ENCODE measurements at regions not wholly inside any gene's neighbourhood (a gene's known extent, or its start where the extent isn't known, plus 50 kb on each side); places are given as distances from the start of the nearest gene placed in this dataset.

- DNase-seq, result no peak
These were observed 337.4 kb upstream of the LYPLAL1 start for GRCh38 chr1:218836264-218836663.

- DNase-seq, result no peak
These were observed 336.6 kb upstream of the LYPLAL1 start for GRCh38 chr1:218837051-218837450.

- no peak for DNase-seq
These were observed 328.1 kb upstream of the LYPLAL1 start for GRCh38 chr1:218845589-218845988.

- no peak for DNase-seq
These were observed 327.5 kb upstream of the LYPLAL1 start for GRCh38 chr1:218846181-218846580.

- DNase-seq, result no peak
These were observed 326.4 kb upstream of the LYPLAL1 start for GRCh38 chr1:218847089-218847768.

- no peak for DNase-seq
These were observed 325.7 kb upstream of the LYPLAL1 start for GRCh38 chr1:218848009-218848408.

- no peak for DNase-seq
These were observed 323.3 kb upstream of the LYPLAL1 start for GRCh38 chr1:218850367-218850766.

GRCh38 chr1:218851586-218851985, 322.1 kb upstream of the LYPLAL1 start:
- DNase-seq, result no peak

GRCh38 chr1:218852527-218852926, 321.2 kb upstream of the LYPLAL1 start:
- DNase-seq, result no peak

- no peak for DNase-seq
These were observed 309.7 kb upstream of the LYPLAL1 start for GRCh38 chr1:218863987-218864386.

- DNase-seq, result no peak
These were observed 308.1 kb upstream of the LYPLAL1 start for GRCh38 chr1:218865591-218865990.

- DNase-seq, result no peak
These were observed 307.2 kb upstream of the LYPLAL1 start for GRCh38 chr1:218866507-218866906.

GRCh38 chr1:218867066-218867465, 306.6 kb upstream of the LYPLAL1 start:
- no peak for DNase-seq

- no peak for DNase-seq
These were observed 305.6 kb upstream of the LYPLAL1 start for GRCh38 chr1:218867941-218868626.

GRCh38 chr1:218869276-218869675, 304.4 kb upstream of the LYPLAL1 start:
- DNase-seq, result no peak

- DNase-seq, result no peak
These were observed 301.7 kb upstream of the LYPLAL1 start for GRCh38 chr1:218872026-218872425.

GRCh38 chr1:218872928-218873327, 300.8 kb upstream of the LYPLAL1 start:
- DNase-seq, result no peak

- no peak for DNase-seq
These were observed 299.4 kb upstream of the LYPLAL1 start for GRCh38 chr1:218874313-218874712.

- no peak for DNase-seq
These were observed 298.8 kb upstream of the LYPLAL1 start for GRCh38 chr1:218874801-218875400.

GRCh38 chr1:218878369-218878768, 295.3 kb upstream of the LYPLAL1 start:
- DNase-seq, result no peak

GRCh38 chr1:218880484-218881060, 293.1 kb upstream of the LYPLAL1 start:
- DNase-seq, result no peak

GRCh38 chr1:218882454-218882853, 291.2 kb upstream of the LYPLAL1 start:
- no peak for DNase-seq

- no peak for DNase-seq
These were observed 287.4 kb upstream of the LYPLAL1 start for GRCh38 chr1:218886101-218886871.
